Stomach (tissue), 4 donors: ENCODE measurements at regions not wholly inside any gene's neighbourhood (a gene's known extent, or its start where the extent isn't known, plus 50 kb on each side); places are given as distances from the start of the nearest gene placed in this dataset.

Source experiments
- POLR2AphosphoS5 ChIP-seq, 3 donors: sonication (generic); formaldehyde crosslinking; IDR thresholded peaks; one replicate each; pipeline ENCODE4 v1.6.1; 2016; ENCODE audit warnings: antibody characterized with exemption in 3 of 3
- TF ChIP-seq, protein P1 (sequence below), 7 experiments: fragments of 450-650 bp in 4 of 7; fragments of 200-600 bp in 3 of 7; sonication (generic) in 3 of 7; IDR thresholded peaks; one replicate each; pipeline ENCODE4 v1.5.1; 2016 to 2019; ENCODE audit warnings: antibody characterized with exemption in 7 of 7, control low read depth in 2 of 7, mild to moderate bottlenecking in 1 of 7

DNA sequence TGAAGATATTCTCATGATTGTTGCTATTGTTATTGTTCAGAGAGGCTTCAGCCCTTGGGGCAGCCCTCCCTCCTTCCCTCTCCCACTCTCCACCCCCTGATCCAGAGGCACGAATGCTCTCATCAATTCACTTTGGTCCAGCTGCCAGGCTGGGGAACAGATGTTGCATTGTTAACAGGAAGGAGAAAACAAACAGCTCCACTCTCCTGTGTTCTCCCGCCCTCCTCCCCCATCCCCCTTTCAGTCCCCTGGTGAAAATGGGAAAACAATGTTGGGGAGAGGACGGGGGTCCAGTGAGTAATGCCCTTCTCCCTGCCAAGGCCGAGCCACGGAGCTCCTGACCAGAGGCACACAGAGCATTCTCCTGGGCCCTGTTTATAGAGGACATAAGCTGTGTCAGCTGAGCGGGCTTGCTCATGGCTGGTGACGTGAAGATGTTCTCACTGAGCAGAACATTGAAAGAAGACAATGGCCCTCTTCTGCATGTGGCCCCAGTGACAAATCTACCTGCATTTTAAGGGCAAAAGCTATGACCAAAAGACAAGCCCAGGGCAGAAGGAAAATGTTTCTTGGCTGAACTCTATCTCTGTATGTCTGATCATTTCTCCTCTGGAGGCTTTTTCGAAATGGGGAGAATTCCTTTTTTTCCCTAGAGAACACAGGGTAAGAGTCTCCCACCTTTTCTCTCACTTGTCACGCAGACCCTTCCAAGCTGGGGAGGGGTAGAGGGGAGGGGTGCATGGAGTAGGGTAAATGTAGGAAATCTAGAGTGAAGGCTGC lies 111.7 kb downstream of the GLUL start:
- TF ChIP-seq, protein P1, sequence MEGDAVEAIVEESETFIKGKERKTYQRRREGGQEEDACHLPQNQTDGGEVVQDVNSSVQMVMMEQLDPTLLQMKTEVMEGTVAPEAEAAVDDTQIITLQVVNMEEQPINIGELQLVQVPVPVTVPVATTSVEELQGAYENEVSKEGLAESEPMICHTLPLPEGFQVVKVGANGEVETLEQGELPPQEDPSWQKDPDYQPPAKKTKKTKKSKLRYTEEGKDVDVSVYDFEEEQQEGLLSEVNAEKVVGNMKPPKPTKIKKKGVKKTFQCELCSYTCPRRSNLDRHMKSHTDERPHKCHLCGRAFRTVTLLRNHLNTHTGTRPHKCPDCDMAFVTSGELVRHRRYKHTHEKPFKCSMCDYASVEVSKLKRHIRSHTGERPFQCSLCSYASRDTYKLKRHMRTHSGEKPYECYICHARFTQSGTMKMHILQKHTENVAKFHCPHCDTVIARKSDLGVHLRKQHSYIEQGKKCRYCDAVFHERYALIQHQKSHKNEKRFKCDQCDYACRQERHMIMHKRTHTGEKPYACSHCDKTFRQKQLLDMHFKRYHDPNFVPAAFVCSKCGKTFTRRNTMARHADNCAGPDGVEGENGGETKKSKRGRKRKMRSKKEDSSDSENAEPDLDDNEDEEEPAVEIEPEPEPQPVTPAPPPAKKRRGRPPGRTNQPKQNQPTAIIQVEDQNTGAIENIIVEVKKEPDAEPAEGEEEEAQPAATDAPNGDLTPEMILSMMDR (IDR thresholded peaks at IDR 0.05): no peak
- TF ChIP-seq POLR2AphosphoS5 (IDR thresholded peaks at IDR 0.05): no peak
